Daoy (cell line): ENCODE measurements at regions not wholly inside any gene's neighbourhood (a gene's known extent, or its start where the extent isn't known, plus 50 kb on each side); places are given as distances from the start of the nearest gene placed in this dataset.
"Not testable (repeated sequence)": the region's sequence is repeated elsewhere in the genome, so short reads cannot be mapped to it uniquely, and the experiment has no call there.

Source experiments
- DNase-seq: peaks from one replicate; pipeline ENCODE4 v3.0.0-alpha.2; 2015; ENCODE audit warnings: low read depth

GRCh38 chr3:130151555-130151954, 69.9 kb downstream of the ALG1L2 start:
- DNase-seq = not testable (repeated sequence)

- DNase-seq = not testable (repeated sequence)
These were observed 71.6 kb downstream of the ALG1L2 start for GRCh38 chr3:130153247-130153646.

GRCh38 chr3:130155464-130155863, 73.8 kb downstream of the ALG1L2 start:
- DNase-seq = not testable (repeated sequence)

GRCh38 chr3:130166856-130167255, 85.2 kb downstream of the ALG1L2 start:
- DNase-seq = not testable (repeated sequence)

- not testable (repeated sequence) for DNase-seq
These were observed 93.6 kb downstream of the ALG1L2 start for GRCh38 chr3:130175195-130175594.

- DNase-seq = not testable (repeated sequence)
These were observed 95.0 kb downstream of the ALG1L2 start for GRCh38 chr3:130176476-130177256.

- DNase-seq = not testable (repeated sequence)
These were observed 97.2 kb downstream of the ALG1L2 start for GRCh38 chr3:130178835-130179234.

GRCh38 chr3:130179353-130179970, 97.8 kb downstream of the ALG1L2 start:
- not testable (repeated sequence) for DNase-seq

GRCh38 chr3:130182475-130182874, 100.8 kb downstream of the ALG1L2 start:
- DNase-seq = not testable (repeated sequence)

- DNase-seq = not testable (repeated sequence)
These were observed 102.1 kb downstream of the ALG1L2 start for GRCh38 chr3:130183689-130184088.

- not testable (repeated sequence) for DNase-seq
These were observed 102.8 kb downstream of the ALG1L2 start for GRCh38 chr3:130184152-130185024.

- DNase-seq = not testable (repeated sequence)
These were observed 119.6 kb downstream of the ALG1L2 start for GRCh38 chr3:130201272-130201671.

- DNase-seq = not testable (repeated sequence)
These were observed 122.0 kb downstream of the ALG1L2 start for GRCh38 chr3:130203633-130204032.

GRCh38 chr3:130227540-130227939, 117.9 kb upstream of the COL6A5 start:
- DNase-seq = no peak

GRCh38 chr3:130242850-130243569, 102.5 kb upstream of the COL6A5 start:
- no peak for DNase-seq

- no peak for DNase-seq
These were observed 101.7 kb upstream of the COL6A5 start for GRCh38 chr3:130243808-130244207.

GRCh38 chr3:130250982-130251381, 94.5 kb upstream of the COL6A5 start:
- no peak for DNase-seq

- DNase-seq = no peak
These were observed 90.0 kb upstream of the COL6A5 start for GRCh38 chr3:130255442-130255841.

- DNase-seq = no peak
These were observed 88.6 kb upstream of the COL6A5 start for GRCh38 chr3:130256821-130257340.

GRCh38 chr3:130258532-130258952, 86.9 kb upstream of the COL6A5 start:
- DNase-seq = peak; percentile 43
